GM23338 (cell line): ENCODE measurements at regions not wholly inside any gene's neighbourhood (a gene's known extent, or its start where the extent isn't known, plus 50 kb on each side); places are given as distances from the start of the nearest gene placed in this dataset.

Source experiments
- CREB1 ChIP-seq: fragments of 250-450 bp; sonication (Bioruptor Pico); IDR thresholded peaks from 2 replicates; pipeline ENCODE4 v1.5.0; 2020; ENCODE audit warnings: low read depth, mild to moderate bottlenecking, moderate library complexity
- EZH2 ChIP-seq: fragments of 200-600 bp; sonication (generic); IDR thresholded peaks from one replicate; pipeline ENCODE4 v1.8.0; 2017; ENCODE audit warnings: antibody characterized with exemption, mild to moderate bottlenecking, low read depth; ENCODE audit not compliant: unreplicated experiment
- EZH2phosphoT487 ChIP-seq: fragments of 200-600 bp; sonication (generic); IDR thresholded peaks from one replicate; pipeline ENCODE4 v1.8.1; 2018; ENCODE audit warnings: antibody characterized with exemption; ENCODE audit not compliant: unreplicated experiment
- POLR2AphosphoS5 ChIP-seq: IDR thresholded peaks from 2 replicates; pipeline ENCODE4 v1.6.1; 2016; ENCODE audit warnings: antibody characterized with exemption, low read depth
- TF ChIP-seq, protein P1 (sequence below): IDR thresholded peaks from one replicate; pipeline ENCODE4 v1.6.1; 2018; ENCODE audit warnings: antibody characterized with exemption; ENCODE audit not compliant: unreplicated experiment
- TF ChIP-seq, protein P2 (sequence below), 2 experiments: fragments of 200-600 bp in 1 of 2; sonication (generic) in 1 of 2; conservative IDR thresholded peaks; 2 replicates each; pipeline versions ENCODE4 v1.5.1 to v1.6.1; 2016 to 2017; ENCODE audit warnings: antibody characterized with exemption in 2 of 2, low read depth in 2 of 2, mild to moderate bottlenecking in 2 of 2, moderate library complexity in 1 of 2

DNA sequence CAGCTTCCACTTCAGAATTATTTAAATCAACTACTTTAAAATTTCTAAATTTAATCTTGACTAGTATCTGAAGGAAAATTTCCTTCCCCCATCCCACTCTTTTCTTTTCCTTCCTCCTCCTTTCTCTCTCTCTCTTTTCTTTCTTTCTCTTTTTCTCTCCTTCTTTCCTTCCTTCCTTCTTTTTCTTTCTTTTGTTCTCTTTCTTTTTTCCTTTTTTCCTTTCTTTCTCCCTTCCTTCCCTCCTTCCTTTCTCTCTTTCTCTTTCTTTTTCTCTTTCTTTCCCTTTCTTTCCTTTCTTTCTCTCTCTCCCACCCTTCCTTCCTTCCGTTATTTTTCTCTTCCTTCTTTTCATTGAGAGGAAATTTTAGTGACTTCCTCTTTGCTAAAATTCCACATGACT, 132.0 kb upstream of the CDH19 start:
- TF ChIP-seq, protein P1, sequence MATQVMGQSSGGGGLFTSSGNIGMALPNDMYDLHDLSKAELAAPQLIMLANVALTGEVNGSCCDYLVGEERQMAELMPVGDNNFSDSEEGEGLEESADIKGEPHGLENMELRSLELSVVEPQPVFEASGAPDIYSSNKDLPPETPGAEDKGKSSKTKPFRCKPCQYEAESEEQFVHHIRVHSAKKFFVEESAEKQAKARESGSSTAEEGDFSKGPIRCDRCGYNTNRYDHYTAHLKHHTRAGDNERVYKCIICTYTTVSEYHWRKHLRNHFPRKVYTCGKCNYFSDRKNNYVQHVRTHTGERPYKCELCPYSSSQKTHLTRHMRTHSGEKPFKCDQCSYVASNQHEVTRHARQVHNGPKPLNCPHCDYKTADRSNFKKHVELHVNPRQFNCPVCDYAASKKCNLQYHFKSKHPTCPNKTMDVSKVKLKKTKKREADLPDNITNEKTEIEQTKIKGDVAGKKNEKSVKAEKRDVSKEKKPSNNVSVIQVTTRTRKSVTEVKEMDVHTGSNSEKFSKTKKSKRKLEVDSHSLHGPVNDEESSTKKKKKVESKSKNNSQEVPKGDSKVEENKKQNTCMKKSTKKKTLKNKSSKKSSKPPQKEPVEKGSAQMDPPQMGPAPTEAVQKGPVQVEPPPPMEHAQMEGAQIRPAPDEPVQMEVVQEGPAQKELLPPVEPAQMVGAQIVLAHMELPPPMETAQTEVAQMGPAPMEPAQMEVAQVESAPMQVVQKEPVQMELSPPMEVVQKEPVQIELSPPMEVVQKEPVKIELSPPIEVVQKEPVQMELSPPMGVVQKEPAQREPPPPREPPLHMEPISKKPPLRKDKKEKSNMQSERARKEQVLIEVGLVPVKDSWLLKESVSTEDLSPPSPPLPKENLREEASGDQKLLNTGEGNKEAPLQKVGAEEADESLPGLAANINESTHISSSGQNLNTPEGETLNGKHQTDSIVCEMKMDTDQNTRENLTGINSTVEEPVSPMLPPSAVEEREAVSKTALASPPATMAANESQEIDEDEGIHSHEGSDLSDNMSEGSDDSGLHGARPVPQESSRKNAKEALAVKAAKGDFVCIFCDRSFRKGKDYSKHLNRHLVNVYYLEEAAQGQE = no peak
- TF ChIP-seq POLR2AphosphoS5 (no peak), EZH2 (no peak), EZH2phosphoT487 (no peak), CREB1 (no peak)
- TF ChIP-seq, protein P2, sequence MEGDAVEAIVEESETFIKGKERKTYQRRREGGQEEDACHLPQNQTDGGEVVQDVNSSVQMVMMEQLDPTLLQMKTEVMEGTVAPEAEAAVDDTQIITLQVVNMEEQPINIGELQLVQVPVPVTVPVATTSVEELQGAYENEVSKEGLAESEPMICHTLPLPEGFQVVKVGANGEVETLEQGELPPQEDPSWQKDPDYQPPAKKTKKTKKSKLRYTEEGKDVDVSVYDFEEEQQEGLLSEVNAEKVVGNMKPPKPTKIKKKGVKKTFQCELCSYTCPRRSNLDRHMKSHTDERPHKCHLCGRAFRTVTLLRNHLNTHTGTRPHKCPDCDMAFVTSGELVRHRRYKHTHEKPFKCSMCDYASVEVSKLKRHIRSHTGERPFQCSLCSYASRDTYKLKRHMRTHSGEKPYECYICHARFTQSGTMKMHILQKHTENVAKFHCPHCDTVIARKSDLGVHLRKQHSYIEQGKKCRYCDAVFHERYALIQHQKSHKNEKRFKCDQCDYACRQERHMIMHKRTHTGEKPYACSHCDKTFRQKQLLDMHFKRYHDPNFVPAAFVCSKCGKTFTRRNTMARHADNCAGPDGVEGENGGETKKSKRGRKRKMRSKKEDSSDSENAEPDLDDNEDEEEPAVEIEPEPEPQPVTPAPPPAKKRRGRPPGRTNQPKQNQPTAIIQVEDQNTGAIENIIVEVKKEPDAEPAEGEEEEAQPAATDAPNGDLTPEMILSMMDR (conservative IDR thresholded peaks at IDR 0.05; ENCODE audit: low read depth in 2 of 2) = no peak
